ENCODE measurements at regions not wholly inside any gene's neighbourhood (a gene's known extent, or its start where the extent isn't known, plus 50 kb on each side); places are given as distances from the start of the nearest gene placed in this dataset.

- no peak overlapping the region for H3K4ac ChIP-seq (ENCODE audit: low read depth, low read length)
- Mint-ChIP-seq H3K9me3 (no peaks in the 10 kb centered on the region), H3K36me3 (ENCODE audit: insufficient read depth in 1 of 3, low read depth in 3 of 3) (no peaks in the 10 kb centered on the region), H3K27me3 (ENCODE audit: low read depth) (peaks cover 64% of the 10 kb centered on the region), H3K4me1 (peaks cover 16 to 35% of the 10 kb centered on the region in 2 experiments), H3K4me3 (no peak overlapping the region), H3K27ac (no peak overlapping the region; a peak in 1 of 7 replicates)
- H3K27me3 ChIP-seq (ENCODE audit: insufficient read depth, low read length): peaks cover 2% of the 10 kb centered on the region; the same call in 1 of the 2 replicates
- H3K14ac ChIP-seq (ENCODE audit: insufficient read depth, low read length): no peak overlapping the region
- DNase-seq: no peak
- H3K4me1 ChIP-seq (ENCODE audit: insufficient read depth, low read length): peaks cover 4% of the 10 kb centered on the region
- no peak overlapping the region for H3K27ac ChIP-seq (ENCODE audit: insufficient read length, low read depth, low read length)
- no peak overlapping the region for H3K9ac ChIP-seq (ENCODE audit: extremely low read depth, insufficient read length, low read length)
- H2AFZ ChIP-seq (ENCODE audit: low read length): no peak overlapping the region
- no peak overlapping the region for H3T11ph ChIP-seq (ENCODE audit: low read length)
- no peak overlapping the region for H3K56ac ChIP-seq (ENCODE audit: insufficient read length, low read depth, low read length)
- H3K4me2 ChIP-seq (ENCODE audit: insufficient read depth, insufficient read length, low read length): no peak overlapping the region
- no peak overlapping the region for H2BK20ac ChIP-seq (ENCODE audit: low read depth, low read length, poor library complexity, severe bottlenecking)
- no peak overlapping the region for H2BK120ac ChIP-seq (ENCODE audit: low read depth, low read length, poor library complexity, severe bottlenecking)
- no CpG with 5 or more reads among the region's 9 CpGs for WGBS (ENCODE audit: extremely low coverage, insufficient read length, low lambda C conversion rate)
- H3K23me2 ChIP-seq (ENCODE audit: insufficient read length, low read depth, low read length, poor library complexity, severe bottlenecking): no peaks in the 10 kb centered on the region
- no peak overlapping the region for H3K23ac ChIP-seq (ENCODE audit: insufficient read length, low read depth, low read length)
- no peaks in the 10 kb centered on the region for H3K9me3 ChIP-seq (ENCODE audit: control insufficient read depth, low read depth, low read length)
- no peak overlapping the region for H4K5ac ChIP-seq (ENCODE audit: insufficient read length, low read depth, low read length)
- H3K79me2 ChIP-seq (ENCODE audit: insufficient read depth, low read length): no peaks in the 10 kb centered on the region
- no peak for TF ChIP-seq CTCF (conservative IDR thresholded peaks at IDR 0.05)
- no peak overlapping the region for H4K91ac ChIP-seq (ENCODE audit: insufficient read length, low read depth, low read length)
- H2BK5ac ChIP-seq (ENCODE audit: insufficient read length, low read length): no peak overlapping the region
- H4K8ac ChIP-seq (replicated peaks; ENCODE audit: insufficient read length, low read depth, low read length): no peak overlapping the region
- H2BK12ac ChIP-seq (ENCODE audit: insufficient read length, low read depth, low read length): no peak overlapping the region
- H2AK5ac ChIP-seq (ENCODE audit: insufficient read length, low read length): no peak overlapping the region
- H3K18ac ChIP-seq (ENCODE audit: insufficient read length, low read depth, low read length): no peak overlapping the region
- no peak overlapping the region for H2BK15ac ChIP-seq (ENCODE audit: low read depth, low read length)
- H4K20me1 ChIP-seq (ENCODE audit: control insufficient read depth, insufficient read depth, insufficient read length): no peaks in the 10 kb centered on the region
- H3K79me1 ChIP-seq (ENCODE audit: insufficient read depth, low read depth, low read length, poor library complexity, severe bottlenecking): no peaks in the 10 kb centered on the region
Observed at GRCh38 chr6:41434803-41435481, 99.5 kb downstream of the NCR2 start.
